Ovary (tissue), 7 donors: ENCODE measurements at regions not wholly inside any gene's neighbourhood (a gene's known extent, or its start where the extent isn't known, plus 50 kb on each side); places are given as distances from the start of the nearest gene placed in this dataset.

ENCODE experiments used
- DNase-seq, 5 donors: peaks; one replicate each; pipeline ENCODE4 v3.0.0-alpha.2; 2019 to 2020
- H3K27ac ChIP-seq, 2 donors: fragments of 200-600 bp; one replicate each; pipeline versions ENCODE4 v1.5.1 to v1.8.0; 2019 to 2022
- H3K27me3 ChIP-seq: fragments of 200-600 bp; one replicate; pipeline ENCODE4 v1.8.0; 2022
- H3K36me3 ChIP-seq: fragments of 200-600 bp; sonication (generic); one replicate; pipeline ENCODE4 v1.5.1; 2019
- H3K4me1 ChIP-seq: one replicate; pipeline ENCODE4 v1.8.1; 2013; ENCODE audit warnings: mild to moderate bottlenecking, moderate library complexity; ENCODE audit not compliant: insufficient read depth
- H3K4me3 ChIP-seq: fragments of 200-600 bp; sonication (generic); one replicate; pipeline ENCODE4 v1.5.1; 2017
- H3K9me3 ChIP-seq, 2 donors: fragments of 200-600 bp in 1 of 2; sonication (generic) in 1 of 2; one replicate each; pipeline versions ENCODE4 v1.5.1 to v1.8.1; 2013 to 2019; ENCODE audit warnings: mild to moderate bottlenecking in 1 of 2, moderate library complexity in 1 of 2
- EP300 ChIP-seq: sonication (generic); formaldehyde crosslinking; IDR thresholded peaks from one replicate; pipeline ENCODE4 v1.6.1; 2017; ENCODE audit warnings: antibody characterized with exemption
- POLR2A ChIP-seq: fragments of 450-650 bp; IDR thresholded peaks from one replicate; pipeline ENCODE4 v1.6.1; 2017; ENCODE audit warnings: antibody characterized with exemption, mild to moderate bottlenecking, moderate library complexity
- WGBS, 3 donors: extraction: QIAGEN DNeasy Blood & Tissue Kit in 1 of 3; methylation state at CpG; one replicate each; pipeline versions ENCODE4 v1.1.5 to v1.1.7; 2013 to 2017; 5-methylcytosine and 5-hydroxymethylcytosine counted together
- intact Hi-C, 4 donors: fragments of 100-400 bp; cut with DNase I; formaldehyde crosslinking; loops; one replicate each; pipeline versions ENCODE4 v1.11.0 to v1.15.1; 2022 to 2023
- TF ChIP-seq, protein P1 (sequence below), 3 donors: fragments of 450-650 bp in 2 of 3; fragments of 200-600 bp in 1 of 3; IDR thresholded peaks; one replicate each; pipeline versions ENCODE4 v1.5.1 to v1.8.0; 2016 to 2022; ENCODE audit warnings: antibody characterized with exemption in 3 of 3, mild to moderate bottlenecking in 1 of 3
- donor health status: DM: no; HTN: no; CAD: no; lungs with moderate emphysema.
- donor health status: DM: no; HTN: no; CAD: no.
- donor health status: Bipolar disorder and iron deficiency.
- donor health status: DM: no; HTN: no; CAD: no.
- donor health status: DM: yes; HTN: yes; CAD: no.

DNA sequence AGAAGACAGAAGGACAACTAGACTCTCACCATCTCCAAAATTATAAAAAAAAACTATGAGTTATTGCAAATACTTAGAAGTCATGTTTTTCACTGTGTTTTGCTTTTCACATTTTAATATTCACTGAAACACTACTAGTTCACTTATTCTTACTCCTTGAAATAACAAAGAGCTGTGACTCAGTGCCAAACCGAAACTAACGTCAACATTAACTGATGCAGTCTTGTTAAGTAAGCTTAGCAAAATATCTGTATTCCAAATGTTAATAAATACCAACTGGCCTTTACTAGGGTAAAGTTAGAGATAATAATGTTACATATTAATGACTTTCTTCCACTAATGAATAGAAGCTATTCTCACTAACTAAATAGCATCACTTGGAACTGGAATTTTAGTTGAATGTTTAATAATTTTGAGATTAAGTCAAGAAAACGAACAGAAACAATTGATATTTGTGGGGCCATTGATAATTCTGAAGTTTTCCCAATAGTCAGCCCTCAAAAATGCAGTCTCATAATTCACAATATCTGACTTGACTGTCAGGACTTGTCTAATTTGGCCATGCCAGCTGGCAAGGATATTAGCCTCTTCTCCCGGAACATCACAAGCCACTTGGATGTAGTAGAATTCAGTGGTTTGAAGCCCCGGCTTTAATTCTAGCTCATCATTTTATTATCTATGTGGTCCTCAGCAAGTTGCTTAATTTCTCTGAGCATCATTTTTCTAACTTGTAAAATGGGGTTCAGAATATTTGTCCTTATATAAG is 230.1 kb upstream of the DDI1 start:
- peak overlapping the region in 1 of 2 donors; percentile 56 for H3K27ac ChIP-seq
- H3K9me3 ChIP-seq: no peaks in the 10 kb centered on the region
- no peak overlapping the region for H3K4me3 ChIP-seq
- WGBS, 3 donors: 8 to 16% (median 11%) methylated on average over 5 of the region's 5 CpGs
- no peaks in the 10 kb centered on the region for H3K36me3 ChIP-seq
- TF ChIP-seq EP300 (no peak), POLR2A (no peak)
- TF ChIP-seq, protein P1, sequence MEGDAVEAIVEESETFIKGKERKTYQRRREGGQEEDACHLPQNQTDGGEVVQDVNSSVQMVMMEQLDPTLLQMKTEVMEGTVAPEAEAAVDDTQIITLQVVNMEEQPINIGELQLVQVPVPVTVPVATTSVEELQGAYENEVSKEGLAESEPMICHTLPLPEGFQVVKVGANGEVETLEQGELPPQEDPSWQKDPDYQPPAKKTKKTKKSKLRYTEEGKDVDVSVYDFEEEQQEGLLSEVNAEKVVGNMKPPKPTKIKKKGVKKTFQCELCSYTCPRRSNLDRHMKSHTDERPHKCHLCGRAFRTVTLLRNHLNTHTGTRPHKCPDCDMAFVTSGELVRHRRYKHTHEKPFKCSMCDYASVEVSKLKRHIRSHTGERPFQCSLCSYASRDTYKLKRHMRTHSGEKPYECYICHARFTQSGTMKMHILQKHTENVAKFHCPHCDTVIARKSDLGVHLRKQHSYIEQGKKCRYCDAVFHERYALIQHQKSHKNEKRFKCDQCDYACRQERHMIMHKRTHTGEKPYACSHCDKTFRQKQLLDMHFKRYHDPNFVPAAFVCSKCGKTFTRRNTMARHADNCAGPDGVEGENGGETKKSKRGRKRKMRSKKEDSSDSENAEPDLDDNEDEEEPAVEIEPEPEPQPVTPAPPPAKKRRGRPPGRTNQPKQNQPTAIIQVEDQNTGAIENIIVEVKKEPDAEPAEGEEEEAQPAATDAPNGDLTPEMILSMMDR (IDR thresholded peaks at IDR 0.05): no peak
- intact Hi-C loops: no loop called here
- DNase-seq: peak in 3 of 5 donors; percentile 27 to 51 (median 39)
- peaks cover 4% of the 10 kb centered on the region for H3K4me1 ChIP-seq
- H3K27me3 ChIP-seq: no peaks in the 10 kb centered on the region

DNA sequence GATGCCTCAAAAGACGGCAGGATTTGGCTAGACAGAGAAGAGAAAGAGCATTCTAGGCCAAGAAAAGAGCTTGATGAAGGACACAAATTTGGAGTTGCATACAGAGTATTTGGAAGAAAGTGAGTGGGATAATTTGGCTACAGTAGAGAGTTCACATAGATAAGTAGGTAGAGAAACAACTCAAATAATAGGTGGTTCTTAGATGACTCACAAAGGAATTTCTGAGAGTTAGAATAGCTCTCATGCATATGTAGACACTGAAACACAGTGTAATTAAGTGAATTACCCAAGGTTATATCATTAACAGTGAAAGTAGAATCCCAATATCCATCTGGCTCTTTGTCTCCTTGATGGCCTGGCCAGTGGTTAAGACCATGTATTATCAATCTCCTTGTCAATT is 228.6 kb upstream of the DDI1 start:
- H3K36me3 ChIP-seq: no peaks in the 10 kb centered on the region
- no peak overlapping the region for H3K4me3 ChIP-seq
- DNase-seq: no peak
- intact Hi-C loops: no loop called here
- peaks cover 4% of the 10 kb centered on the region for H3K4me1 ChIP-seq
- WGBS, 3 donors: 11 to 17% (median 14%) methylated on average over 1 of the region's 1 CpG
- H3K27me3 ChIP-seq: no peaks in the 10 kb centered on the region
- H3K27ac ChIP-seq: peak overlapping the region in 1 of 2 donors; percentile 3
- TF ChIP-seq POLR2A (no peak), EP300 (no peak)
- TF ChIP-seq, protein P1 (IDR thresholded peaks at IDR 0.05): no peak
- no peaks in the 10 kb centered on the region for H3K9me3 ChIP-seq

DNA sequence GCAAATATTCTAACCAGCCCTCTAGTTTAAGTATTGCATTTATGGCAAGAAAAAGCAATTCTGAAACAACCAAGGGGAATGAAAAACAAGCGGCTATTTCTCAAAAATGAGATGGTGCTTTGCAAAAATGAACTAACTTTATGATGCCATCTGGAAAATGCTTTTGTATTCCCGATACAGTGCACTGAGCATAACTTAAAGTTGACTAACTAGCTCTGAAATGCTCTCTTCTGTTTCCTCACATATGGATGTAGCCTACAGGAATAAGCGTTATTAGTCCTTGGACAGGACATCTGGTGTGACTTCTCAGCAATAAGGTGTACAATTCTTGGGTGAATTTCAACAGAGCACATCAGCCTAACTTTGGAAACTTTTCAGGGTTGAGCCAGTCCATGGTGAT is 228.2 kb upstream of the DDI1 start:
- Histone ChIP-seq H3K4me3 (no peak overlapping the region), H3K27ac (no peak overlapping the region), H3K4me1 (peaks cover 4% of the 10 kb centered on the region), H3K9me3 (no peaks in the 10 kb centered on the region), H3K27me3 (no peaks in the 10 kb centered on the region), H3K36me3 (no peaks in the 10 kb centered on the region)
- no peak for TF ChIP-seq EP300
- TF ChIP-seq, protein P1 (IDR thresholded peaks at IDR 0.05): no peak
- TF ChIP-seq POLR2A: no peak
- DNase-seq: no peak
- WGBS, 3 donors: 86 to 92% (median 89%) methylated on average over 3 of the region's 3 CpGs
- intact Hi-C loops: no loop called here

DNA sequence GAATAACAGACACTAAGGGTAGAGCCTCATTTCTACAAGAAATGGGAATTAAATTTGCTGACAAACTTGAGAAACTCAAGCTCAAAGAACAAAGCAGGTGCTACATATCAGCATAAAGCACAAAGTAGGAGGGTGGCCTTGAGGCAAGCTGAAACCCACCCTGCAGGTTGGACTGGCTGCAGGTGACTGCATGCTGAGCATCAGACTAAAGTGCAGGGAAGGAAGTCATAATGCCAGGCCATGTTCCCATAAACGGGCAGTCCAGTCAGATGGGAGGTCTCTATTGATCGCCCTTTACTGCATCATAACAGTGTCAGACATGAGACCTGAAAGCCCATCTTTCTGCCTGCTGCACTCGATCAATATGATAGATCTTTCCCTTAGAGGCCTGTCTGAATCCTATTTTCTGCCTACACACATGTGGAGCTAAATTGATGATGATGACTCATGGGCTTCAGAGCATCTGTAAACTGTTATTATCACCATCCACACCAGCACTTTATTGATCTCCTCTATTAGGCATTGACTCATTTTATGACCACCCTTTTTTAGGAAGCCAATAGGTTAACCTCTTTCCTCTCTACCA is 224.5 kb upstream of the DDI1 start:
- WGBS, 3 donors: 89 to 91% (median 90%) methylated on average over 3 of the region's 3 CpGs
- Histone ChIP-seq H3K4me3 (no peak overlapping the region), H3K4me1 (peaks cover 2% of the 10 kb centered on the region), H3K36me3 (no peaks in the 10 kb centered on the region), H3K27ac (no peak overlapping the region), H3K9me3 (no peaks in the 10 kb centered on the region), H3K27me3 (no peaks in the 10 kb centered on the region)
- intact Hi-C loops: no loop called here
- no peak for DNase-seq
- no peak for TF ChIP-seq EP300
- TF ChIP-seq, protein P1 (IDR thresholded peaks at IDR 0.05): no peak
- no peak for TF ChIP-seq POLR2A
